GM23248 (cell line): ENCODE measurements at regions not wholly inside any gene's neighbourhood (a gene's known extent, or its start where the extent isn't known, plus 50 kb on each side); places are given as distances from the start of the nearest gene placed in this dataset.

Source experiments
- EZH2 ChIP-seq: fragments of 200-600 bp; sonication (generic); IDR thresholded peaks from 2 replicates; pipeline ENCODE4 v1.6.1; 2018; ENCODE audit warnings: antibody characterized with exemption, mild to moderate bottlenecking; ENCODE audit not compliant: insufficient read depth, poor library complexity, severe bottlenecking
- EZH2phosphoT487 ChIP-seq: fragments of 200-600 bp; sonication (generic); IDR thresholded peaks from 2 replicates; pipeline ENCODE4 v1.6.1; 2018; ENCODE audit warnings: antibody characterized with exemption, moderate library complexity, mild to moderate bottlenecking, low read depth; ENCODE audit not compliant: insufficient read depth

DNA sequence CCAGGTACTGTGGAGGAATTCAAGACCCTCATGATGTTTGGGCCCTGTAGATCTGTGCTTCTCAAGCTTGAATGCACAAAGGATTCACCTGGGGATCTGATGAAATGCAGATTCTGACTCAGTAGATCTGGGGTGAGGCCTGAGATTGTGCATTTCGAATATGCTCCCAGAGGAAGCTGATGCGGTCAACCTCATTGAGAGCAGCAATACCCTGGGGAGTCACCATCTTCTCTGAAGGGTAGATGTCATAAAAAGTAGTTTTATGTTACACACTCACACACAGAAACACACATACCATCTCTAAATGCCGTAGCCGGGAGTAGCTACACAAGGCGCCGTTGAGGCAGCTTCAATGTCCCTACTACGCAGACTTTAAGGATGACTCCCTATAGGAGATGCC lies 55.8 kb upstream of the CPEB4 start:
- TF ChIP-seq EZH2 (no peak), EZH2phosphoT487 (no peak)
